ENCODE measurements at regions not wholly inside any gene's neighbourhood (a gene's known extent, or its start where the extent isn't known, plus 50 kb on each side); places are given as distances from the start of the nearest gene placed in this dataset.
"Not testable (repeated sequence)": the region's sequence is repeated elsewhere in the genome, so short reads cannot be mapped to it uniquely, and the experiment has no call there.

- WGBS, 2 donors (ENCODE audit: low coverage in 1 of 2), result 81 to 86% methylated on average over 6 to 8 of the region's 11 CpGs
- Histone ChIP-seq H3K4me1 (peaks cover 0 to 12% (median 0%) of the 10 kb centered on the region in 3 donors), H3K4me3 (no peak overlapping the region), H3K27me3 (peaks cover 3% of the 10 kb centered on the region), H3K9me3 (no peaks in the 10 kb centered on the region), H3K36me3 (no peaks in the 10 kb centered on the region), H3K27ac (no peak overlapping the region)
- ATAC-seq, result no peak
- no peak for TF ChIP-seq POLR2AphosphoS5 (IDR thresholded peaks at IDR 0.05)
- no peak for TF ChIP-seq POLR2A (IDR thresholded peaks at IDR 0.05)
- TF ChIP-seq, protein P1, sequence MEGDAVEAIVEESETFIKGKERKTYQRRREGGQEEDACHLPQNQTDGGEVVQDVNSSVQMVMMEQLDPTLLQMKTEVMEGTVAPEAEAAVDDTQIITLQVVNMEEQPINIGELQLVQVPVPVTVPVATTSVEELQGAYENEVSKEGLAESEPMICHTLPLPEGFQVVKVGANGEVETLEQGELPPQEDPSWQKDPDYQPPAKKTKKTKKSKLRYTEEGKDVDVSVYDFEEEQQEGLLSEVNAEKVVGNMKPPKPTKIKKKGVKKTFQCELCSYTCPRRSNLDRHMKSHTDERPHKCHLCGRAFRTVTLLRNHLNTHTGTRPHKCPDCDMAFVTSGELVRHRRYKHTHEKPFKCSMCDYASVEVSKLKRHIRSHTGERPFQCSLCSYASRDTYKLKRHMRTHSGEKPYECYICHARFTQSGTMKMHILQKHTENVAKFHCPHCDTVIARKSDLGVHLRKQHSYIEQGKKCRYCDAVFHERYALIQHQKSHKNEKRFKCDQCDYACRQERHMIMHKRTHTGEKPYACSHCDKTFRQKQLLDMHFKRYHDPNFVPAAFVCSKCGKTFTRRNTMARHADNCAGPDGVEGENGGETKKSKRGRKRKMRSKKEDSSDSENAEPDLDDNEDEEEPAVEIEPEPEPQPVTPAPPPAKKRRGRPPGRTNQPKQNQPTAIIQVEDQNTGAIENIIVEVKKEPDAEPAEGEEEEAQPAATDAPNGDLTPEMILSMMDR (IDR thresholded peaks at IDR 0.05), result no peak
- TF ChIP-seq EP300 (IDR thresholded peaks at IDR 0.05), result no peak
These were observed 87.0 kb upstream of the VRK1 start for GRCh38 chr14:96710060-96710666.

GRCh38 chr14:96711559-96712267 is 85.5 kb upstream of the VRK1 start:
- H3K27me3 ChIP-seq, result peaks cover 3% of the 10 kb centered on the region
- H3K4me3 ChIP-seq, result no peak overlapping the region
- no peaks in the 10 kb centered on the region for H3K9me3 ChIP-seq
- no peak for ATAC-seq
- H3K4me1 ChIP-seq, result peaks cover 0 to 12% (median 0%) of the 10 kb centered on the region in 3 donors
- H3K36me3 ChIP-seq, result no peaks in the 10 kb centered on the region
- TF ChIP-seq EP300 (IDR thresholded peaks at IDR 0.05), result no peak
- WGBS, 2 donors (ENCODE audit: low coverage in 1 of 2), result 45 to 49% methylated on average over 2 to 5 of the region's 15 CpGs
- H3K27ac ChIP-seq, result no peak overlapping the region

GRCh38 chr14:96713426-96713825 is 83.8 kb upstream of the VRK1 start:
- TF ChIP-seq POLR2AphosphoS5 (IDR thresholded peaks at IDR 0.05), result no peak
- TF ChIP-seq POLR2A (IDR thresholded peaks at IDR 0.05), result no peak
- TF ChIP-seq, protein P1 (IDR thresholded peaks at IDR 0.05), result no peak
- no peak for TF ChIP-seq EP300 (IDR thresholded peaks at IDR 0.05)
- ATAC-seq, result no peak
- Histone ChIP-seq H3K4me3 (no peak overlapping the region), H3K9me3 (no peaks in the 10 kb centered on the region), H3K27me3 (peaks cover 3% of the 10 kb centered on the region), H3K27ac (no peak overlapping the region), H3K36me3 (no peaks in the 10 kb centered on the region), H3K4me1 (peaks cover 0 to 12% (median 0%) of the 10 kb centered on the region in 3 donors)
- 13 to 39% methylated on average over 7 of the region's 7 CpGs for WGBS, 2 donors (ENCODE audit: low coverage in 1 of 2)

GRCh38 chr14:96714537-96714936 is 82.6 kb upstream of the VRK1 start:
- not testable (repeated sequence) for H3K36me3 ChIP-seq, ATAC-seq, H3K9me3 ChIP-seq, H3K27me3 ChIP-seq, H3K4me3 ChIP-seq, H3K27ac ChIP-seq
- H3K4me1 ChIP-seq, result peaks cover 0 to 12% (median 0%) of the 10 kb centered on the region in 3 donors
- WGBS, 2 donors (ENCODE audit: low coverage in 1 of 2), result 74% methylated on average over 4 to 8 of the region's 10 CpGs

- no peaks in the 10 kb centered on the region for H3K36me3 ChIP-seq
- TF ChIP-seq EP300 (IDR thresholded peaks at IDR 0.05) (no peak), POLR2AphosphoS5 (IDR thresholded peaks at IDR 0.05) (no peak), POLR2A (IDR thresholded peaks at IDR 0.05) (no peak)
- no peak overlapping the region for H3K27ac ChIP-seq
- H3K9me3 ChIP-seq, result no peaks in the 10 kb centered on the region
- H3K4me3 ChIP-seq, result no peak overlapping the region
- ATAC-seq, result no peak
- no peaks in the 10 kb centered on the region for H3K27me3 ChIP-seq
- WGBS, 2 donors (ENCODE audit: low coverage in 1 of 2), result 83 to 100% methylated on average over 2 of the region's 5 CpGs
- H3K4me1 ChIP-seq, result peaks cover 0 to 12% (median 0%) of the 10 kb centered on the region in 3 donors
These were observed 80.1 kb upstream of the VRK1 start for GRCh38 chr14:96717116-96717515.

DNA sequence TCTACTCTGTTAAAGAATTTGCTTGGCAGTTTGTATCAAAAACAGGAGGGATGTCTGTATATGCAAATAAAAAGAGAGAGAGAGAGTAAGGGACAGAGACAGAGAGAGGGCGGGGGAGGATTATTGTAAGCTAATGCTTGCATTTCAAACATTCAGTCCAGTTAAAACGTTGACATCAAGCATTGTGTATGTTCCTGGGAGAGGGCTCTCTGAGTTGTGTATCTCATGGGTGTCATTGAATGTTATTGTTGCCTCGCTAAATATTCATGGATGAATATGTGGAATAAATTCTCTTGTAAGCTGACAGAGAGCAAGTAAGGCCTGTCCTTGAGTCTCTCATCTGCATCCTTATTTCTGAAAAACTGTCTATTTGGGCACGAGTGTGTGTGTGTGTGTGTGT is 78.8 kb upstream of the VRK1 start:
- Histone ChIP-seq H3K9me3 (no peaks in the 10 kb centered on the region), H3K36me3 (no peaks in the 10 kb centered on the region), H3K27me3 (no peaks in the 10 kb centered on the region), H3K4me3 (no peak overlapping the region), H3K4me1 (peaks cover 0 to 8% (median 0%) of the 10 kb centered on the region in 3 donors), H3K27ac (no peak overlapping the region)
- WGBS, 2 donors (ENCODE audit: low coverage in 1 of 2), result 50 to 53% methylated on average over 3 to 4 of the region's 4 CpGs
- TF ChIP-seq POLR2A (IDR thresholded peaks at IDR 0.05) (no peak), EP300 (IDR thresholded peaks at IDR 0.05) (no peak), POLR2AphosphoS5 (IDR thresholded peaks at IDR 0.05) (no peak)
- TF ChIP-seq, protein P1 (IDR thresholded peaks at IDR 0.05), result no peak
- no peak for ATAC-seq

DNA sequence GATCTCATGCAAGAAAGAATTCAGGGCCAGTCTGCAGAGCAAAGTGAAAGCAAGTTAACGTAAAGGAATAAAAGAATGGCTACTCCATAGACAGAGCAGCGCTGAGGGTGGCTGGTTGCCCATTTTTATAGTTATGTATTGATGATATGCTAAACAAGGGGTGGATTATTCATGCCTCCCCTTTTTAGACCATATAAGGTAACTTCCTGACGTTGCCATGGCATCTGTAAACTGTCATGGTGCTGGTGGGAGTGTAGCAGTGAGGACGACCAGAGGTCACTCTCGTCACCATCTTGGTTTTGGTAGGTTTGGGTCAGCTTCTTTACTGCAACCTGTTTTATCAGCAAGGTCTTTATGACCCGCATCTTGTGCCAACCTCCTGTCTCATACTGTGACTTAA is 76.5 kb upstream of the VRK1 start:
- not testable (repeated sequence) for H3K4me1 ChIP-seq, H3K36me3 ChIP-seq, H3K9me3 ChIP-seq, H3K27ac ChIP-seq, ATAC-seq, H3K4me3 ChIP-seq, H3K27me3 ChIP-seq
- 72 to 74% methylated on average over 6 of the region's 6 CpGs for WGBS, 2 donors (ENCODE audit: low coverage in 1 of 2)

All from gastroesophageal sphincter (tissue), 4 donors.